GM06990 (cell line): ENCODE measurements at regions not wholly inside any gene's neighbourhood (a gene's known extent, or its start where the extent isn't known, plus 50 kb on each side); places are given as distances from the start of the nearest gene placed in this dataset.
"Not testable (repeated sequence)": the region's sequence is repeated elsewhere in the genome, so short reads cannot be mapped to it uniquely, and the experiment has no call there.

Source experiments
- DNase-seq: peaks from one replicate; pipeline ENCODE4 v3.0.0-alpha.2; 2011; ENCODE audit not compliant: insufficient read length; ENCODE audit errors: extremely low read depth
- H3K27me3 ChIP-seq: replicated peaks from 2 replicates; pipeline ENCODE4 v1.6.0; 2011; ENCODE audit warnings: low read length; ENCODE audit not compliant: control insufficient read depth, insufficient read depth
- H3K36me3 ChIP-seq: 2 replicates; pipeline ENCODE4 v1.5.1; 2011; ENCODE audit warnings: low read length; ENCODE audit not compliant: control insufficient read depth, insufficient read depth
- H3K4me3 ChIP-seq: replicated peaks from 2 replicates; pipeline ENCODE4 v1.5.1; 2011; ENCODE audit warnings: low read depth, mild to moderate bottlenecking, control low read depth, low read length

DNA sequence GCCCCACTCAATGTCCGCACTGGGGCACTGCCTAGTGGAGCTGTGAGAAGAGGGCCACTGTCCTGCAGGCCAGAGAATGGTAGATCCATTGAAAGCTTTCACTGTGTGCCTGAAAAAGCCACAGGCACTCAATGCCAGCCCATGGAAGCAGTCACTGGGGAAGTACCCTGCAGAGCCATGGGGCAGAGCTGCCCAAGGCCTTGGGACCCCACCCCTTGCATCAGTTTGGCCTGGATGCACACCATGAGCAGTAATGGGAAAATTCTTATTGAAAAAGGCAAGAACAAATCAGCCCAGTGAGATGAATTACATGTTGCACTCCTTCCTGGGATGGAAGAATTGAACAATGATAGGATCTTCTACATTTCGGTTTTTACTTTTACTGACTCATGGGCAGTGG lies 447.1 kb downstream of the SPATA31A1 start:
- not testable (repeated sequence) for DNase-seq, H3K27me3 ChIP-seq, H3K36me3 ChIP-seq, H3K4me3 ChIP-seq

DNA sequence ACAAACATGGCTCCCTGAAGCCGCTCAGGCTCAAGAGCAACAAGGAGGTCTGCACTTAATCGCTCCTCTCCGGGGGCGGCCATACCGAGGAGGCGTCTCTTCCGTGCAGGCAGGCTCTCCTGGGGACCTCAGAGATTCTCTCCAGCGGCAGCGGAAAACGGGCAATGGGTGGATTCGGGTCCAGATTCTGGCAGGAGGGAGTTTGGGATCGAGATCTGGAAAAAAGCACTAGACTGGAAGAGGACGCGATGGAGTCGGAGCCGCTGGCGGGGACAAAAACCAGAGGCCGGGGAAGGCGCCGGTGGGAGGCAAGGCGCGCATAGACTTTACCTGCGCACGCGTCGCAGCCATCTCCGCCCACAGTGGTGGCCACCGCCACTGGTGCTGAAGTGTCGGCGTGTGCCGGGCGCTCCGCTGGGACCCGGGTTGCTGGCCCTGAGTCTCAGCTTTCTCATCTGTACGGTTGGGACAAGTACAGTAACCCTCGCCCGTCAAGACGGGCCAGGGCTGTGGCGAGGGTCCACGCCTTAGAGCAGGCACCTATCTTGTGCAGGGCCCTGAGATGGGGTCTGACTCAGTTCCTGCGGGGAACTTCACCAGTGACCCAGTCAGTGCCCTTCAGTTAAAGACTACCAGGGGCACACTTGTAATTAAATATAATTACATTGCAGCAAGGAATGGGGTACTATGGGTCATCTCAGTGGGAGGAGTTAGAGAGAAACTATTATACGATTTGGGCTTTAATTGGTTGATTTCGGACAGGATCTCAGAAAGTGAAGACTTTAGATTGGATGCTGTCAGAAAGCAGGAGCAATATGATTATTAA lies 454.1 kb downstream of the SPATA31A1 start:
- H3K4me3 ChIP-seq, result peak overlapping the region; percentile 65
- not testable (repeated sequence) for H3K27me3 ChIP-seq, H3K36me3 ChIP-seq
- peak; percentile 55 for DNase-seq

DNA sequence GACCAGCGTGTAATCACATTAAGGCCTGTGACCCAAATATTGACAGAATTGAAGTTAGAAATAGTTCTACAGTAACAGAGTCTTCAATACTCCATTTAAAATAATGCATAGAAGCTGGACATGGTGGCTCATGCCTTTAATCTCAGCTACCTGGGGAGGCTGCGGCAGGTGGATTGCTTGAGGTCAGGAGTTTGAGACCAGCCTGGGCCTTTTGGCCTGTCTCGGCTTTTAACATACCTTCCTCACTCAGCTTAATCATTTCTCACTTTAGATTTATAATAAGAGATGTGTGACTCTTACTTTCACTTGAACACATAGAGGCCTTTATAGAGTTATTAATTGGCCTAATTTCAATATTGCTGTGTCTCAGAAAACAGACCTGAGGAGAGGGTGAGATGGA lies 454.9 kb downstream of the SPATA31A1 start:
- H3K36me3 ChIP-seq, DNase-seq, H3K4me3 ChIP-seq, H3K27me3 ChIP-seq: not testable (repeated sequence)

DNA sequence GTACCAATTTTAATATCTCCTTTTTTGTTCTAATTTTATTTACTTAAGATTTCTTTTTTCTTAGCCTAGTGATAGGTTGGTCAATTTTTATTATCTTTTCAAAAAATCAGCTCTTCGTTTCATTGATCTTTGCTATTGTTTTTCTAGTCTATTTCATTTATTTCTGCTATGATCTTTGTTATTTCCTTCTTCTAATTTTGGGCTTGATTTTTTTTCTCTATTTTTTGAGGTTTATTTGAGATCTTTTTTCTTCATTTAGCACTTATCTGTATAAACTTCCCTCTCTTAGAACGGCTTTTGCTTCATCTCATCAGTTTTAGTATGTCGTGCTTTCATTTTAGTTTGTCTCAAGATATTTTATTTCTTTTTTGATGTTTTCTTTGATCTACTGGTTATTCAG lies 456.1 kb downstream of the SPATA31A1 start:
- not testable (repeated sequence) for DNase-seq, H3K36me3 ChIP-seq, H3K27me3 ChIP-seq, H3K4me3 ChIP-seq

DNA sequence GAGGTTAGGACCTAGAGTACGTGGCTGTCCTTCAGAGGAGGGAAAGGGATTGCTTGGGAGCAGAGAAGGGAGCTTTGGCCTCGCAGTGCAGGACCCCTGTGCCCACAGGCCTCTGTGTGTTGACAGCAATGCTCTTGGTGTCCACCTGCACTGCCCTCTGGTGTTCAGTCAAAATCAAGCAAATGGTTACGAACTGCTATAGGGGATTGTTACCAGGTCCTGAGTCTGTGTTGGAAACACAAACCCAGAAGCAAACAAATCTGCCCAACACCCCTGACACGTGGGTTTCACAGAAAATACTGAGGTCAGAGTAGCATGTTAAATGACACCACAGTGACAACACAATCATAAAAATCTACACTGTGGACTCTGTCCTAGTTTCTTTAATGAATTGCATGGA lies 473.0 kb downstream of the SPATA31A1 start:
- not testable (repeated sequence) for H3K27me3 ChIP-seq, H3K4me3 ChIP-seq, DNase-seq, H3K36me3 ChIP-seq
